ENCODE measurements at regions not wholly inside any gene's neighbourhood (a gene's known extent, or its start where the extent isn't known, plus 50 kb on each side); places are given as distances from the start of the nearest gene placed in this dataset.

GRCh38 chr20:6502219-6502618 is 265.3 kb upstream of the BMP2 start:
- TF ChIP-seq, protein P1, sequence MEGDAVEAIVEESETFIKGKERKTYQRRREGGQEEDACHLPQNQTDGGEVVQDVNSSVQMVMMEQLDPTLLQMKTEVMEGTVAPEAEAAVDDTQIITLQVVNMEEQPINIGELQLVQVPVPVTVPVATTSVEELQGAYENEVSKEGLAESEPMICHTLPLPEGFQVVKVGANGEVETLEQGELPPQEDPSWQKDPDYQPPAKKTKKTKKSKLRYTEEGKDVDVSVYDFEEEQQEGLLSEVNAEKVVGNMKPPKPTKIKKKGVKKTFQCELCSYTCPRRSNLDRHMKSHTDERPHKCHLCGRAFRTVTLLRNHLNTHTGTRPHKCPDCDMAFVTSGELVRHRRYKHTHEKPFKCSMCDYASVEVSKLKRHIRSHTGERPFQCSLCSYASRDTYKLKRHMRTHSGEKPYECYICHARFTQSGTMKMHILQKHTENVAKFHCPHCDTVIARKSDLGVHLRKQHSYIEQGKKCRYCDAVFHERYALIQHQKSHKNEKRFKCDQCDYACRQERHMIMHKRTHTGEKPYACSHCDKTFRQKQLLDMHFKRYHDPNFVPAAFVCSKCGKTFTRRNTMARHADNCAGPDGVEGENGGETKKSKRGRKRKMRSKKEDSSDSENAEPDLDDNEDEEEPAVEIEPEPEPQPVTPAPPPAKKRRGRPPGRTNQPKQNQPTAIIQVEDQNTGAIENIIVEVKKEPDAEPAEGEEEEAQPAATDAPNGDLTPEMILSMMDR (IDR thresholded peaks at IDR 0.05; ENCODE audit: insufficient read depth, low read length): no peak
- TF ChIP-seq REST (IDR thresholded peaks at IDR 0.05; ENCODE audit: insufficient replicate concordance, low read depth) (no peak), GABPA (IDR thresholded peaks at IDR 0.05; ENCODE audit: low read depth) (no peak)

Data from HL-60 (cell line).